Endodermal cell (in vitro differentiated cells): ENCODE measurements at regions not wholly inside any gene's neighbourhood (a gene's known extent, or its start where the extent isn't known, plus 50 kb on each side); places are given as distances from the start of the nearest gene placed in this dataset.

Experiments
- DNase-seq: peaks from one replicate; pipeline ENCODE4 v3.0.0-alpha.2; 2017
- H3K27ac ChIP-seq: 2 replicates; pipeline ENCODE4 v1.5.1; 2013; ENCODE audit warnings: mild to moderate bottlenecking, low read depth, low read length, moderate library complexity
- H3K27me3 ChIP-seq: 2 replicates; pipeline ENCODE4 v1.6.1; 2013; ENCODE audit warnings: mild to moderate bottlenecking, low read length, moderate library complexity; ENCODE audit not compliant: insufficient read depth, control insufficient read depth, poor library complexity, severe bottlenecking
- H3K36me3 ChIP-seq: 2 replicates; pipeline ENCODE4 v1.7.0; 2013; ENCODE audit warnings: mild to moderate bottlenecking, low read length, moderate library complexity; ENCODE audit not compliant: control insufficient read depth, insufficient read depth
- H3K4me1 ChIP-seq: one replicate; pipeline ENCODE4 v1.7.0; 2013; ENCODE audit warnings: low read length; ENCODE audit not compliant: control insufficient read depth, insufficient read depth
- H3K4me3 ChIP-seq: 2 replicates; pipeline ENCODE4 v1.5.1; 2013; ENCODE audit warnings: mild to moderate bottlenecking, low read length, moderate library complexity
- H3K9ac ChIP-seq: 2 replicates; pipeline ENCODE4 v1.6.1; 2013; ENCODE audit warnings: mild to moderate bottlenecking, low read length, moderate library complexity; ENCODE audit not compliant: poor library complexity, severe bottlenecking; ENCODE audit errors: extremely low read depth
- H3K9me3 ChIP-seq: 2 replicates; pipeline ENCODE4 v1.6.1; 2013; ENCODE audit warnings: mild to moderate bottlenecking, low read length, moderate library complexity; ENCODE audit not compliant: control insufficient read depth
- H3K27ac Mint-ChIP-seq: 2 replicates; pipeline ENCODE4 v1.8.0; 2020; ENCODE audit warnings: mixed read lengths
- H3K27me3 Mint-ChIP-seq: 2 replicates; pipeline ENCODE4 v1.8.0; 2021; ENCODE audit warnings: mild to moderate bottlenecking, mixed read lengths; ENCODE audit not compliant: insufficient read depth
- H3K36me3 Mint-ChIP-seq: 2 replicates; pipeline ENCODE4 v1.8.0; 2020; ENCODE audit warnings: low read depth, mixed read lengths
- H3K4me1 Mint-ChIP-seq: 2 replicates; pipeline ENCODE4 v1.8.0; 2020; ENCODE audit warnings: mixed read lengths
- H3K4me3 Mint-ChIP-seq: 2 replicates; pipeline ENCODE4 v1.8.0; 2020; ENCODE audit warnings: mild to moderate bottlenecking, moderate library complexity, mixed read lengths
- H3K9me3 Mint-ChIP-seq: 2 replicates; pipeline ENCODE4 v1.8.0; 2020; ENCODE audit warnings: mild to moderate bottlenecking, mixed read lengths
- CTCF ChIP-seq: fragments of 200-600 bp; sonication (generic); conservative IDR thresholded peaks from 2 replicates; pipeline ENCODE4 v1.5.0; 2021; ENCODE audit warnings: antibody characterized with exemption, mild to moderate bottlenecking
- WGBS, 2 experiments: methylation state at CpG; one replicate each; pipeline versions ENCODE4 v1.1.5 to v1.1.7; 2013; ENCODE audit warnings: missing lambda C conversion rate in 2 of 2, mixed read lengths in 1 of 2; ENCODE audit not compliant: insufficient coverage in 1 of 2, insufficient read length in 1 of 2; 5-methylcytosine and 5-hydroxymethylcytosine counted together

GRCh38 chr21:35291973-35292627 is 243.0 kb upstream of the RUNX1 start:
- H3K9ac ChIP-seq = no peak overlapping the region
- whole genome bisulfite sequencing, 2 experiments = 93% methylated on average over 3 of the region's 3 CpGs; no CpG with 5 or more reads in 1 of the 2 experiments

GRCh38 chr21:35291034-35291433 is 241.9 kb upstream of the RUNX1 start:
- Mint-ChIP-seq H3K4me3 (no peak overlapping the region), H3K27me3 (no peaks in the 10 kb centered on the region), H3K36me3 (no peaks in the 10 kb centered on the region), H3K27ac (no peak overlapping the region), H3K9me3 (peaks cover 15% of the 10 kb centered on the region), H3K4me1 (peaks cover 21% of the 10 kb centered on the region)
- WGBS, 2 experiments = 95% methylated on average over 3 of the region's 3 CpGs; no CpG with 5 or more reads in 1 of the 2 experiments
- H3K9me3 ChIP-seq = peaks cover 14% of the 10 kb centered on the region
- TF ChIP-seq CTCF = no peak
- no peaks in the 10 kb centered on the region for H3K27me3 ChIP-seq
- no peak overlapping the region for H3K27ac ChIP-seq
- no peak overlapping the region for H3K4me3 ChIP-seq
- H3K9ac ChIP-seq = no peak overlapping the region
- DNase-seq = no peak
- H3K36me3 ChIP-seq = no peaks in the 10 kb centered on the region
- peaks cover 8% of the 10 kb centered on the region for H3K4me1 ChIP-seq

More at GRCh38 chr21:35291973-35292627, 243.0 kb upstream of the RUNX1 start:
- H3K27me3 ChIP-seq = no peaks in the 10 kb centered on the region
- H3K9me3 Mint-ChIP-seq = peaks cover 13% of the 10 kb centered on the region
- no peaks in the 10 kb centered on the region for H3K36me3 ChIP-seq
- H3K4me1 ChIP-seq = peaks cover 8% of the 10 kb centered on the region
- peaks cover 2% of the 10 kb centered on the region for H3K27me3 Mint-ChIP-seq
- no peak overlapping the region for H3K4me3 Mint-ChIP-seq
- DNase-seq = no peak
- no peak overlapping the region for H3K4me3 ChIP-seq
- no peaks in the 10 kb centered on the region for H3K36me3 Mint-ChIP-seq
- peaks cover 13% of the 10 kb centered on the region for H3K9me3 ChIP-seq
- H3K27ac Mint-ChIP-seq = no peak overlapping the region
- H3K27ac ChIP-seq = no peak overlapping the region
- peaks cover 21% of the 10 kb centered on the region for H3K4me1 Mint-ChIP-seq
- no peak for TF ChIP-seq CTCF

- H3K27me3 Mint-ChIP-seq = no peaks in the 10 kb centered on the region
- no peaks in the 10 kb centered on the region for H3K4me1 Mint-ChIP-seq
- TF ChIP-seq CTCF = no peak
- Histone ChIP-seq H3K9me3 (peaks cover 14% of the 10 kb centered on the region), H3K36me3 (no peaks in the 10 kb centered on the region), H3K27me3 (no peaks in the 10 kb centered on the region), H3K4me3 (no peak overlapping the region), H3K27ac (no peak overlapping the region), H3K9ac (no peak overlapping the region), H3K4me1 (no peaks in the 10 kb centered on the region)
- H3K4me3 Mint-ChIP-seq = no peak overlapping the region
- H3K27ac Mint-ChIP-seq = no peak overlapping the region
- WGBS, 2 experiments = no CpG with 5 or more reads among the region's 2 CpGs
- no peaks in the 10 kb centered on the region for H3K36me3 Mint-ChIP-seq
- H3K9me3 Mint-ChIP-seq = peaks cover 15% of the 10 kb centered on the region
- DNase-seq = no peak
Measured at GRCh38 chr21:35288238-35288637, 239.1 kb upstream of the RUNX1 start.
